ENCODE measurements at regions not wholly inside any gene's neighbourhood (a gene's known extent, or its start where the extent isn't known, plus 50 kb on each side); places are given as distances from the start of the nearest gene placed in this dataset.

DNA sequence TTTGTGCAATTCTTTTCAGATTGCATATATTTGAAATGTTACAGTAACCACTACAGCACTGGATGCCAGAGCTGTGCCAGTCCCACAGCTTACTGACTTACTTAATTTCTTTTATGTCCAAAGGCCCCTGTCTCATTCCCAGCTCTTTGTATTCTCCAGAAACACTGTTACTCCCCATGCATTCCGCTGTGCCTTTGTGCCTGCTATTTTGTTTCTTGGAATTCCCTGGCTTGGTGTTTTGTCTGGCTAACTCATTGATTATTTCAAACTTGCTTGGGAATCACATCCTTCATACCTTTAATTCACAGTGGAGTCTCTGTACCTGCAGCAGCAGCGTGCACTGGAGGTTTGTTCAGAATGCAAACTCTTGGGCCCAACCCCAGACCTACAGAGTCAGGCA lies 601.9 kb upstream of the DDX18 start:
- TF ChIP-seq, protein P1, sequence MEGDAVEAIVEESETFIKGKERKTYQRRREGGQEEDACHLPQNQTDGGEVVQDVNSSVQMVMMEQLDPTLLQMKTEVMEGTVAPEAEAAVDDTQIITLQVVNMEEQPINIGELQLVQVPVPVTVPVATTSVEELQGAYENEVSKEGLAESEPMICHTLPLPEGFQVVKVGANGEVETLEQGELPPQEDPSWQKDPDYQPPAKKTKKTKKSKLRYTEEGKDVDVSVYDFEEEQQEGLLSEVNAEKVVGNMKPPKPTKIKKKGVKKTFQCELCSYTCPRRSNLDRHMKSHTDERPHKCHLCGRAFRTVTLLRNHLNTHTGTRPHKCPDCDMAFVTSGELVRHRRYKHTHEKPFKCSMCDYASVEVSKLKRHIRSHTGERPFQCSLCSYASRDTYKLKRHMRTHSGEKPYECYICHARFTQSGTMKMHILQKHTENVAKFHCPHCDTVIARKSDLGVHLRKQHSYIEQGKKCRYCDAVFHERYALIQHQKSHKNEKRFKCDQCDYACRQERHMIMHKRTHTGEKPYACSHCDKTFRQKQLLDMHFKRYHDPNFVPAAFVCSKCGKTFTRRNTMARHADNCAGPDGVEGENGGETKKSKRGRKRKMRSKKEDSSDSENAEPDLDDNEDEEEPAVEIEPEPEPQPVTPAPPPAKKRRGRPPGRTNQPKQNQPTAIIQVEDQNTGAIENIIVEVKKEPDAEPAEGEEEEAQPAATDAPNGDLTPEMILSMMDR (IDR thresholded peaks at IDR 0.05): no peak
- Mint-ChIP-seq H3K4me3 (no peak overlapping the region), H3K4me1 (ENCODE audit: low read depth) (no peaks in the 10 kb centered on the region), H3K27me3 (no peaks in the 10 kb centered on the region), H3K9me3 (peaks cover 8% of the 10 kb centered on the region), H3K27ac (no peak overlapping the region), H3K36me3 (ENCODE audit: low read depth) (no peaks in the 10 kb centered on the region)
- CTCF ChIA-PET: no interaction called here
- DNase-seq: no peak
- no peak for ATAC-seq
- POLR2A ChIA-PET: no interaction called here
- intact Hi-C loops (cut with micrococcal nuclease): no loop called here

DNA sequence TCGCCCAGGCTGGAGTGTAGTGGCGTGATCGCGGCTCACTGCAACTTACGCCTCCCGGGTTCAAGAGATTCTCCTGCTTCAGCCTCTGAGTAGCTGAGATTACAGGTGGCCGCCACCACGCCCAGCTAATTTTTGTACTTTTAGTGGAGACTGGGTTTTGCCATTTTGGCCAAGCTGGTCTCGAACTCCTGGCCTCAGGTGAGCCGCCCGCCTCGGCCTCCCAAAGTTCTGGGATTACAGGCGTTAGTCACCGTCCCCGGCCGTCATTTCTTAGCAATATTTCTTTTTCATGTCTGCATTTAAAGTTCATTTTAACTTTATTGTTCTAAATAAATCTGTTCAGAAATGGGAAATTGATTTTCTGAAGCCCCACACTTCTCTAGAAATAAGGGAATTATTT lies 597.3 kb upstream of the DDX18 start:
- no peak for ATAC-seq
- H3K9me3 Mint-ChIP-seq: peaks cover 9% of the 10 kb centered on the region

DNA sequence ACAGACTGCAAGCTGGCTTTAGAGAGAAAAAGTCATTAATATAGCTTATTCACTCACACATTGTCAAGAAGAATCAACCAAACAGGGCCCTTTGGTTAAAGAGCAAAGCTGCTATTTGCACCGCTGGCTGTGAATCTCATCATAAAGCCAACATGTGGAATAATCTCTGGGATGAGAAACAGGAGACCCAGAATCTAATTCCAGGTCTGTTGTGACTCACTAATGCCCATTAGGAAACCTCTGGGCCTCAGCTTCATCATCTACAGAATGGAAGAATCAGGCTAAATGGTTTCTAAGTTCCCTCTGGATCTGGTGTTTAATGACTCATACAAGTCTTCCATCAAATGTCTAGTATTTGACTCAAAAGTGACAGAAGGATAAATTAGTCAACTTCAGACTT lies 591.7 kb upstream of the DDX18 start:
- no peak for DNase-seq
- no peak for ATAC-seq
- TF ChIP-seq, protein P1 (IDR thresholded peaks at IDR 0.05): no peak
- Mint-ChIP-seq H3K9me3 (peaks cover 23% of the 10 kb centered on the region), H3K4me1 (ENCODE audit: low read depth) (no peaks in the 10 kb centered on the region), H3K36me3 (ENCODE audit: low read depth) (no peaks in the 10 kb centered on the region), H3K4me3 (no peak overlapping the region), H3K27me3 (no peaks in the 10 kb centered on the region), H3K27ac (no peak overlapping the region)
- intact Hi-C loops (cut with micrococcal nuclease): no loop called here
- CTCF ChIA-PET: no interaction called here
- POLR2A ChIA-PET: no interaction called here

More for the DNA sequence above, 597.3 kb upstream of the DDX18 start:
- Mint-ChIP-seq H3K27me3 (no peaks in the 10 kb centered on the region), H3K4me1 (ENCODE audit: low read depth) (no peaks in the 10 kb centered on the region), H3K4me3 (no peak overlapping the region), H3K36me3 (ENCODE audit: low read depth) (no peaks in the 10 kb centered on the region), H3K27ac (no peak overlapping the region)
- no peak for DNase-seq
- TF ChIP-seq, protein P1 (IDR thresholded peaks at IDR 0.05): no peak
- ChIA-PET CTCF (no interaction called here), POLR2A (no interaction called here)
- intact Hi-C loops (cut with micrococcal nuclease): no loop called here

DNA sequence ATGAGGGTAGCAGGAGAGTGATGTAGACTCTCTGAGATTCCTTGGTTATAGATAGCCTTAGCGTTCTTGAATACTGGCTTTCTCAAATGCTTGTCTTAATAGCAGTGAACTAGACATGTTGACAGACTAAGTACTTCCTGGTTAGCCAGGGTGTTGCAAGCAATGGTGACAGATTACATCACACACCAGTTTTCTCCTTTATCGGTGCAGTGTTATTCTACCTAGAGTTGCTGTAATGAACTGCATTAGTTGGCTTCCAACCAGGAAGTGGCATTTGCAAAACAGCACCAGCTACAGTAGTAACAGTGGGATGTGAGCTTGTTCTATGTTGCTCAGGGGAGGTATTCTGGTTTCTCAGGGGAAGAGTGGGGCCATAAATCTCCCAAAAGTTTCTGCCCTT lies 582.2 kb upstream of the DDX18 start:
- H3K27me3 Mint-ChIP-seq: no peaks in the 10 kb centered on the region
- H3K9me3 Mint-ChIP-seq: peaks cover 29% of the 10 kb centered on the region
- ATAC-seq: no peak
- no peak overlapping the region for H3K4me3 Mint-ChIP-seq
- no peak overlapping the region for H3K27ac Mint-ChIP-seq
- CTCF ChIA-PET: no interaction called here
- POLR2A ChIA-PET: no interaction called here
- DNase-seq: no peak
- intact Hi-C loops (cut with micrococcal nuclease): no loop called here
- no peaks in the 10 kb centered on the region for H3K36me3 Mint-ChIP-seq (ENCODE audit: low read depth)
- H3K4me1 Mint-ChIP-seq (ENCODE audit: low read depth): no peaks in the 10 kb centered on the region
- TF ChIP-seq, protein P1 (IDR thresholded peaks at IDR 0.05): no peak

DNA sequence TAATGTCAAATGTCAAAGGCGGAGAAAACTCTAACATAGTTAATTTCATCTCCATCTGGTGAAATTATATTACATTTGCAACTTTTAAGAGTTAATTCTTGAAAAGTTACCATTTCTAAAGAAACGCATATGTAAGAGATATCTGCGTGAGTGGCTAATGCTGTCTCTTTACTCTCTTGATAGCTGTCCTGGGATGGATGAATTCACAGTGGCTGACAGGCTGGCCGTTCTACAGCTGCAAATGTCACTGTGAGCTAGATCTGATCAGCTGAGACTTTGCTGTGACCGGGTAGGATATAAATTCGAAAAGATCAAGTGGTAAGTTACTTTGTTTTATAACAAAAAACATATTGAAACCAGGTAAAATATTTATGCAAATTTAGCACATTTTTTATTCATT lies 557.1 kb upstream of the DDX18 start:
- CTCF ChIA-PET: no interaction called here
- no peaks in the 10 kb centered on the region for H3K36me3 Mint-ChIP-seq (ENCODE audit: low read depth)
- H3K4me1 Mint-ChIP-seq (ENCODE audit: low read depth): no peaks in the 10 kb centered on the region
- H3K27ac Mint-ChIP-seq: no peak overlapping the region
- POLR2A ChIA-PET: no interaction called here
- no peak for DNase-seq
- no peak overlapping the region for H3K4me3 Mint-ChIP-seq
- ATAC-seq: no peak
- peaks cover 15% of the 10 kb centered on the region for H3K9me3 Mint-ChIP-seq
- H3K27me3 Mint-ChIP-seq: no peaks in the 10 kb centered on the region
- intact Hi-C loops (cut with micrococcal nuclease): no loop called here
- TF ChIP-seq, protein P1 (IDR thresholded peaks at IDR 0.05): no peak
